22Rv1 (cell line): ENCODE measurements at regions not wholly inside any gene's neighbourhood (a gene's known extent, or its start where the extent isn't known, plus 50 kb on each side); places are given as distances from the start of the nearest gene placed in this dataset.

Experiments used
- ZFX ChIP-seq: fragments of 450-650 bp; IDR thresholded peaks from 2 replicates; pipeline ENCODE4 v1.6.1; 2017; ENCODE audit warnings: antibody characterized with exemption, borderline replicate concordance
- TF ChIP-seq, protein P1 (sequence below): fragments of 450-650 bp; IDR thresholded peaks from 2 replicates; pipeline ENCODE4 v1.5.1; 2017; ENCODE audit warnings: mild to moderate bottlenecking

DNA sequence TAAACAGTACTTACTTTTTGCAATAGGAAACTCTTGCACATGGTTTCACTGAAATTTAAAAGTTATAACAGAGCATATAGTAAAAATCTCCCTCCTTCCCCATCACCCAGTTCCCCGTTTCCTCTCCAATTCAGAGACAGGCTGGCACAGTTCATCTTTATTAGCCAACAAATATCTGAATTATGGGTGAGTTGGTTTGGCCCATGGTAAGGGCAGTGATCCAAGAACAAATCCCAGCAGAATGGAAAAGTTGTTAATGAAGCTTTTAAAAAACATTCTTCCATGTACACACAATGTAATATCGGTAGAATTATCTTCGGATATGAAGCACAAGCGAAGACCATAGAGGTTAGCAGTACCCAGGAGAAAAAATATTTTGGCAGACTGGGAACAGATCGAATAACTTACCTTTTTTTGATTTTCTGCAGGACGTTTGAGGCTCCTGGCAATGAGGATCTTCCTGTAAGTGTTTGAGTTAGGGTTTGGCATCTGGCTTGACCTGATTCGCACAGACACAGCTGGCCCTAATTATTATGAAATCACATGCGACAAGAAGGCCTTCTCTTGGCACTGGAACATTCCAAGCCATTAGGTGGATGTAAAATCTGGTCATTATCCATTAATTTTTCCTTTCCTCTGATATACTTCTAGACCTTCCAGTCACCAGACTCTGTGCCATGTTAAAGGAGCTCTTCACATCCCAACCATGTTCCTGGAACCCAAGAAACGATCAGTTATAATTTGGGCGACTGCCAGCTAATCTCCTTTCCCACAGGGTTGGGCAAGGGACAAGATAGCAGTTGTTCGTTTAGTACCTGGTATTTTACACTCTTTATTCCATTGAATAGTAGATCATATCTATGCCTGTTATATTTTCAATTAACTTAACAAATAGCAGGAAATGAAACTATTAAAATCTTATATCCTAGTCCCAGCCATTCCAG, 139.4 kb upstream of the TSC22D1 start:
- TF ChIP-seq, protein P1, sequence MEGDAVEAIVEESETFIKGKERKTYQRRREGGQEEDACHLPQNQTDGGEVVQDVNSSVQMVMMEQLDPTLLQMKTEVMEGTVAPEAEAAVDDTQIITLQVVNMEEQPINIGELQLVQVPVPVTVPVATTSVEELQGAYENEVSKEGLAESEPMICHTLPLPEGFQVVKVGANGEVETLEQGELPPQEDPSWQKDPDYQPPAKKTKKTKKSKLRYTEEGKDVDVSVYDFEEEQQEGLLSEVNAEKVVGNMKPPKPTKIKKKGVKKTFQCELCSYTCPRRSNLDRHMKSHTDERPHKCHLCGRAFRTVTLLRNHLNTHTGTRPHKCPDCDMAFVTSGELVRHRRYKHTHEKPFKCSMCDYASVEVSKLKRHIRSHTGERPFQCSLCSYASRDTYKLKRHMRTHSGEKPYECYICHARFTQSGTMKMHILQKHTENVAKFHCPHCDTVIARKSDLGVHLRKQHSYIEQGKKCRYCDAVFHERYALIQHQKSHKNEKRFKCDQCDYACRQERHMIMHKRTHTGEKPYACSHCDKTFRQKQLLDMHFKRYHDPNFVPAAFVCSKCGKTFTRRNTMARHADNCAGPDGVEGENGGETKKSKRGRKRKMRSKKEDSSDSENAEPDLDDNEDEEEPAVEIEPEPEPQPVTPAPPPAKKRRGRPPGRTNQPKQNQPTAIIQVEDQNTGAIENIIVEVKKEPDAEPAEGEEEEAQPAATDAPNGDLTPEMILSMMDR, result no peak
- no peak for TF ChIP-seq ZFX
